ENCODE measurements at regions not wholly inside any gene's neighbourhood (a gene's known extent, or its start where the extent isn't known, plus 50 kb on each side); places are given as distances from the start of the nearest gene placed in this dataset.

DNA sequence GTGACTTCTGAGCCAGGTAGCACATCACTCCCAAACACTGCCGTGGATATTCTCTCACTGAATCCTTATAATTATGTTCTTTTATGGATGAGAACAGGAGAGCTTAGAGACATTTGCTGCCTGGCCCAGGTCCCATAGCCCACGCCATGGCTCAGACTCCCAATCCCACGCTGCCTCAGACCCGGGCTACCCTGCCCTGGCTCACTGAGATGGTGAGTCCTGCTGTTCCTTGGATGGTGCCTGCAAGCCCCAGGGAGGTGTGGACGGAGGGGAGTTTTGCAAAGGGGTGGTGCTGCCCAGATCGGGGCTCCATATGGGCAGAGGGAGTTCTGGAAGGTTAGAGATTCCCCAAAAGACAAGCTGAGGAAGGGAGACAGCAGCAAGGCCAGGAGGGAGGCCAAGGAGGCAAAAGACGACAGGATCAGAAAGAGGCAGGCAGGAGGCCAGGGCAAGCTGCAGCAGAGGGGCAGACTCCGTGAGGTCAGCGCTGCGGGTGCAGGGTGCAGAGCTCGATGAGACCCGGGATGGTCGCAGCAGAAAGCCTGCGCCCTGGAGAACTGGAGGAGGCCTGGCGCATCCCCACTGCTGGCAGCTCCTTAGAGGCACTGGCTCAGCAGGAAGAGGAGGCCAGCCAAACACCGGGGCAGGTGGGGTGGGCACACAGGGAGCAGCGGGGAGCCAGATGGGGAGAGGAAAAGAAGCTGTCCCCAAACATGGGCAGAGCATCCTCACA is 95.7 kb upstream of the ALDH1A3 start:
- no peak for DNase-seq (ENCODE audit: low read depth)

DNA sequence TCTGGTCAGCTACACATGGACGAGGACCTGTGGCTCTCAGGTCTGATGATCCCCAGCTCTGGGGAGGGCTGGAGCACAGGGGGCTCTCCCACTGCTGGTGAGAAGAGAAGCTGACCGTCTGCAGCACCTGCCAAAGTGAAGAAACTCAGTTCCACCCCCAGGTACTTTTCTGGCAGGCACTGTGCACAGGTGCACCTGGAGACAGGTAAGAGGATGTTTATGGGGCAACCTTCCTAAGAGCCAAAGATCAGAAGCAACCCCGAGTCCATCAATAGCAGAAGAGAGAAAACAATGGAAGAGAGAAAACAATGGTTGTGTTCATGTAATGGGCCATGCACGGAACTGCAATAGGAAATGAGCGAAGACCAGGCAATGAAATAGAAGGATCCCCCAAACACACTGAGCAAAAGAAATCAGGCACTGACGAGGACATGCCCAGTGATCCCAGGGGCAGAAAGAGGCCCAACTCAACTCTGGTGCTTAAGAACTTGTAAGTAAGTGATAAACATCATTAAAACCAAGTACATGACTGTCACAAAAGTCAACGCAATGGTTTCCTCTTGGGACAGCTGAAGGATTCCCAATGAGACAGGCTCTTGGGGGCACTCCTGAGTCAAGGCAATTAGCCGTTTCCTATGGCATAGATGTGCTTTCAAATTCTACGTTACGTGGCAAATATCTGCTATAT is 95.0 kb upstream of the ALDH1A3 start:
- DNase-seq (ENCODE audit: low read depth), result no peak

DNA sequence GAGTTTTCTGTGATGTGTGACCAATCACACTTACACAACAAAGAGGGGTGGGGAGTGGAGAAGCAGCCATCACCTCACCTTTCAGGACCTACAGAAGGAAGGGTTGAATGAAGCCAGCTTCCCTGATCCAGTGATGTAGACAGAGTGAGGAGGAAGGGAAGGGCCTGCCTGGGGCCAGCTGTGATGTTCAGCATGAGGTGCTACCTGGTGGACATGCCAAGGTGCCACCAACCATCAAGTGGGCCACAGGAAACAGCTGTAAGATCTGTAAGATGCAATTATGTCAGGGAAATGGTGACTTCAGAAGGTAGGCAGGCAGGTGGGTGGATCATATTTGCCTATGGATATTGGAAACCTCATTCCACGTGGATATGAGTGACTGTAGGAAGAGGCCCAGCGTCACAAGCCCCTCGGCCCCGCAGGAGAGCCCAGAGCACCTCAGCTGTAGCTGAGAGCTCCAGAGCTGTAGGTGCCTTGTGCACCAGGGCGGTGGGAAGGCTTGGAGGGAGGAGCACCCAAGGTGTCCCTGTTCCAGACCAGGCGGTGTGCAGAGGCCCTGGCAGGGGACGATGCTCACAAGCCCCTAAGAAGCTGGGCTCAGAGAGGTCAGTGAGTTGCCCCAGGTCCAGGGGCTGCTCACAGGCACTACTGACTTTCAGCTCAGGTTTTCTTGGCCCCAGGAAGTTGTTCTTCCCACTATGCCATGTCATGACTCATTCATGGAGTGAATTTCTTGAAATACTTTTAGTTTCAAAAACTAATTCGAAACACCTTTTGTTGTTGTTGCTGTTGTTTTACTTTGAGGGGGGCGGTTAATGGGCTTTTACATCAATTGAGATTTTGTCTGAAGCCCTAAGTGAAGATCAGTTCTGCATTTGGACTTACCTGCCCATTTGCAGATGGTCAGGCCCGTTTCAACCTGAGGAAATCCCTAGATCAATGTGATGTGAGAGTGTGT is 94.2 kb upstream of the ALDH1A3 start:
- no peak for DNase-seq (ENCODE audit: low read depth)

DNA sequence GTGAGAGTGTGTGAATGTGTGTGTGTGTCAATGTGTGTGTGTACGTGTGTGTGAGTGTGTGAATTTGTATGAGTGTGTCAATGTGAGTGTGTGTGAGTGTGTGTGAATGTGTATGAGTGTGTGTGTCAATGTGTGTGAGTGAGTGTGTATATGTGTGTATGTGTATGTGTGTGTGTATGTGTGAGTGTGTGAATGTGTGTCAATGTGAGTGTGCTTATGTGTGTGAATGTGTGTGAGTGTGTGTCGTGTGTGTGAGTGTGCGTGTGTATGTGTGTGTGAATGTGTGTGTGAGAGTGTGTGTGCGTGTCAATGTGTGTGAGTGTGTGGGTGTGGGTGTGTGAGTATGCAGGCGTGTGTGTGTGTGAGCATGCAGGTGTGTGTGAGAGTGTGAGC is 93.5 kb upstream of the ALDH1A3 start:
- DNase-seq (ENCODE audit: low read depth), result no peak

DNA sequence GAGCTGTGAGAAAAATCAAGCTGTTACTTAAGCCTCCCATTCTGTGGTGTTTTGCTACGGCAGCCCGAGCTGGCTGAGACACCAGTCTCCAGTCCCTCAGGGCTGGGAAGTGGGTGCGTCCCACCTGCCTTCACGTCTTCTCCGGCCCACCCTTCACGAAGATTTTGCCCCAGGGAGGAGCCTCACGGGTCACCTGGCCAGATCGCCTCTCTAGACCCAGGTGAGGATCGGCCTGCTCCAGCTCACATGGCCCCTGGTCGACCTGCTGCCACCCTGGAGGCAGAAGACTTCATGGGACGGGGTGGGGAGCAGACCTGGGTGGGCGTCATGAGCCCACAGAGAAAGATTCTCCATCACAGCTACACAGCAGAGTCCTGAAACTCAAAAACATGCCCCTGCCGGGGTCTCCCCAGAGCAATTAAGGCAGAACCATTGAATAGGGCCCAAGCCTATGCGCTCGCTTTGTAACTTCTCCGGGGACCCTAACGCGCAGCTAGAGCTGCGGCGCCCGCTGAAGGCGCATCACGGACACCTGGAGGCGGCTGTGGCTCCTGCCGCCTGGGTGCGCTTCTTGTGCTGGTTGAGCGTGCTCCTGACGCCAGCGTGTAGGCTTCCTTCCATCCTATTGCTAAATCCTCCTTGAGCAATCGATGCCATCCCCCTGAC is 92.6 kb upstream of the ALDH1A3 start:
- DNase-seq (ENCODE audit: low read depth), result no peak

DNA sequence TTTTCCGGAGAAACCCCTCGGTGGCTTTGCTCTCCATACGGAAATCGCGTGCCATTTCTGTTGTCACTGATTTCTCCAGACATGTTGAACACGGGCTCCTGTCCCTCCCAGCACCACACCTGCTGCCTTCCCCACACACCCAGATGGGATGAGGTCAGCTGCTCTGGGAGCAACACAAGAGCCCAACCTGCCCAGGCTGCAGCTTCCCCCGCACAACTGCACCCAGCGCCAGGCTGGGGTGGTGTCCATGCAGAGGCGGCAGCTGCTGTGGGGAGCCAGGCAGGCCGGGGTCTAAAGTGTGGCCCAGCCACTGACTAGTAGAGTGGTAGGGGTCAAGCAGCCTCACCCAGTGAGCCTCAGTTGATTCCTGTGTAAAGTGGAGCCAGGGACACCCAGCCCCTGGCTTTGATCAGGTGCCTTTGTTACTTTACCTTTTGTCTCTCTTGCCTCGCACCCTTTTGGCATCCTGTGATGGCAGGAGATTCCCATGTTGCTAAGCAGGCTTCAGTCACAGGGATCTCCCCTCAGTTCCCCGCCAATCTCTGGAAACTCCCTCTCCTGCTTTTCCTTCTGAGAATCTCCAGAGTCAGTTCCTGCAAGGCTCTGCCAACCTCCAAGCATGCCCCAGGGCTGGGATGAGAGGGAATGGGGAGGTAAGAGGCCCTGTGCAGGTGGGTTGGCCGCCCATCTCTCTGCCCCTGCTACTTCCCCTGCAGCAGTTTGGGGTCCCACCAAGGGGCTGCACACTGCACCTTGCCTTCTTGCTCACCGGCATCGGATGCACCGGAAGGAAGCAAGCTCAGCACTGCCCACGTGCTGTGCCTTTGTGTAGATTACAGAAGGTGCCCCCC is 91.8 kb upstream of the ALDH1A3 start:
- no peak for DNase-seq (ENCODE audit: low read depth)

DNA sequence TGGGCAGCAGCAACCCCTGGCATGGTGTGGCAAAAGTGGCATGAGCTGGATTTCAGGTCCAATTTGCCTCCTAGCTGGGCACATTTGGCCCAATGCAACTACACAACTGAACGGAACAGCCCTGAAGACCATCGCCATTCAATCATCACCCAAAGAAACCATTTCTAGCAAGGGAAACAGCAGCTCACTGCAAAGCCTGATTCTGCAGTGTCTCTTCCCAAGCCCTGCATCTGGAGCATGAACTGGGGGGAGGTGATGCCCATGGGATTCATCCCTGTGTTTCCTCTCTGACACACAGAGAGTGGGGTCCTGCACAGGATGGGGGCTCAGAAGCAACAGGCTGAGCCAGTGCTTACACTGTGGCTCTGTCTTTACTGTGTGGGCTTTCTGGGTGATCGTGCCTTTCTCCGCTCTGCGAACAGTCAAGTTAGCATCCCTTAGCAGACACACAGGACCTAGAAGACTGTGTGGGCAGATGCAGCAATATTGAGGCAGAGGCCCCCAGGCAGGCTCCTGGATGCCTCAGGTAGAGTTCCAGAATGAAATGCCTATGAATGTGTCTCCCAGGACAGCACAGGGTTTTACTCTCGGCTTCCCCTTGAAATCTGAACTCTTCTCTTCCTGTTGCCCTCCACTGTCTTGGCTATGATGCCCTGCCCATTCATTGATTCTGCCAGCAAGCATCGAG is 91.1 kb upstream of the ALDH1A3 start:
- no peak for DNase-seq (ENCODE audit: low read depth)

DNA sequence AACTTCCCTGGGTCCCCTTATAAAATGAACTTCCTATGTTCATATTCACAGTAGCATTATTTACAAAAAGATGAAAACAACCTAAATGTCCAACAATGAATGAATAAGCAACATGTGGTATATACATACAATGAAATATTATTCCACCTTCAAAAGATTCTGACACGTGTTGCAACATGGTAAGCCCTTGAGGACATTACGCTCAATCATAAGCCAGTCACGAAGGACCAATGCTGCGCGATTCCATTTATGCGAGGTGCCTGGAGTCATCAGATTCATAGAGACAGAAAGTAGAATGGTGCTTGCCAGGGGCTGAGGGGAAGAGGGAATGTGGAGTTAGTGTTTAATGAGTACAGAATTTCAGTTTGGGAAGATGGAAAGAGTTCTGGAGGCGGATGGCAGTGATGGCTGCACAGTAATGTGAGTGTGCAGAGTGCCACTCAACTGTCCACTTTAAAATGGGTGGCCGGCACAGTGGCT is 88.8 kb upstream of the ALDH1A3 start:
- no peak for DNase-seq (ENCODE audit: low read depth)

DNA sequence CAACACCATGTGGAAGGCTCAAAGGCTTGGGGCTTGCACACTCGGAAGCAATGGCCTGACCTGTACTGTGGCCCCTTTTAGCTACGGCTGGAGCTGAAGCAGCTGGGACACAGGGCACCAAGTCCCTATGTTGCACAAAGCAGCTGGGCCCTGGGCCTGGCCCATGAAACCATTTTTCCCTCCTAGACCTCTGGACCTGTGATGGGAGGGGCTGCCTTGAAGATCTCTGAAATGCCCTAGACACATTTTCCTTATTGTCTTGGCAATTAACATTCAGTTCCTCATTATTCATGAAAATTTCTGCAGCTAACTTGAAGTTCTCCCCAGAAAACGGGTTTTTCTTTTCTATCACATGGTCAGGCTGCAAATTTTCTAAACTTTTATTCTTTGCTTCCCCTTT is 85.6 kb upstream of the ALDH1A3 start:
- DNase-seq (ENCODE audit: low read depth), result no peak

DNA sequence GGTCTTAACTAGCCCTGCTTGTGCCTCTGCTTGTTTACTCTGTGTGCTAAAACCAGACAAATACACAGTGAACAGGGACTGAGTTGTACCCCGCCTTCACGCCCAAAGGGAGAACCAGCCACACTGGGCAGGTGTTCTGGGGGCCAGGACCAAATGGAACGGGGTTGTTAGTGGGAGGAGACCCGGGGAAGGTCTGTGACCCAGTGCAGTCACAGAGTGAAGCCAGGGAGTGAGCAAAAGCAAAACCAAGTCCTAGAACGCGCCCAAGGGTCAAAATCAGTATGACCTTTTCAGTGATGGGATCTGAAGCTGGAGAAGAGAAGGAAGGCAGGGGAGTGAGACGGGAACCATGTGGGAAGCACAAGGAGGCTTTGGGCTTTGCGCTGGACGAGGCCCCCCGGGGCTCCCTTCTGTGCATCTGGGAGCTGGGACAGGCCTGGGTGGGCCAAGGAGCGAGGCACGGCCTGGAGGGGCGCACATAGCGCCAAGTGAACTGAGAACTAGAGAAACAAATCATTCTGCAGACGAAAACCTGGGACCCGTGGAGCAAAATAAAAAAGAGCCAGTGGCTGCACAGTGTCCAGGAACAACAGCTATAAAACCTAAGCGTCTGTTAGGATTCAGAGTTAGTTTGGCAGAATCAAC is 78.3 kb upstream of the ALDH1A3 start:
- no peak for DNase-seq (ENCODE audit: low read depth)

DNA sequence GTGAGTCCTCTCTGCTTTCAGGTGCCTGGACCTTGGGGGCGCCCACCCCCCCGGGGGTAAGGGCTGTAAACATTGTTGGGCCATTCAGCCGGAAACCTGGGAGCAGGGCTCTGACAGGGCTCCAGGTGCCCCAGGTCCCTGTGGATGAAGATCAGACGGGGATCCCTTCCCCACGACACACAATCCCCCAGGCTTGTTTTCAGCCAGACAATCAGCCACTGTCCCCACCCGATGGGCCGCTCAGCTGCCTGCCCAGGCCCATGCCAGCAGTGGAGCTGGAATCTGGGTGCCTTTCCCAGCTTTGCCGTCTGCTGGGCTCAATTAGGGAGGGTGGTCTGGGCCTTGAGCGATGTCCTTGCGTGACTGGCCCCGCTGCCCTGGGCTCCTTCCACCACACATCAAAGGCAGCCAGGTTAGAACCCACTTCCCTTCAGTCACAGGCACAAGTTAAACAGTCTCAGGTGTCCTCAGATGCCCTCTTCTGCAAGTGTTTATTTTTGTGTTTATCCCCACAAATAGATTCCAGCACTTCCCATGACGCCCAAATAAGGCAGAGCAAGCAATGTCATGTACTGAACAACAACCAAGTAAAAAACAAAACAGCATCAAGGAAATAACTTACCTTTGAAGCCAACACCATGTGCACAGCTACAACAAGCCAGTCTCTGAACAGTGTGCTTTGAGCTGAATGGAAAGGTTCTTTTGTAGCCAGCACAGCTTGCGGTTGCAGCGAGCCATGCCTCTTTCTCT is 77.0 kb upstream of the ALDH1A3 start:
- DNase-seq (ENCODE audit: low read depth), result no peak

DNA sequence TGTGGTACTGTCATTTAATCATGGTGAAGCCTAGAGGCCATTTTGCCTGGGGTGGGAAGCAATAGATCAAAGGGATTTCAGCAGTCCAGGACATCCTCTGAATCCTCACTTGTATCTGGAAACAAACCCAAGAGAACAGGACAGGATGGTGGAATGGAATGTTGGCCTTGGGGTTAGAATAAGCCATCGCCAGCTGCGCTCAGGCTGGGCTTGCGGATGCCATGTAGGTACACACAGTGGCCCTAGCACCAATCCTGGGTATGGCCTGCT is 76.5 kb upstream of the ALDH1A3 start:
- no peak for DNase-seq (ENCODE audit: low read depth)

DNA sequence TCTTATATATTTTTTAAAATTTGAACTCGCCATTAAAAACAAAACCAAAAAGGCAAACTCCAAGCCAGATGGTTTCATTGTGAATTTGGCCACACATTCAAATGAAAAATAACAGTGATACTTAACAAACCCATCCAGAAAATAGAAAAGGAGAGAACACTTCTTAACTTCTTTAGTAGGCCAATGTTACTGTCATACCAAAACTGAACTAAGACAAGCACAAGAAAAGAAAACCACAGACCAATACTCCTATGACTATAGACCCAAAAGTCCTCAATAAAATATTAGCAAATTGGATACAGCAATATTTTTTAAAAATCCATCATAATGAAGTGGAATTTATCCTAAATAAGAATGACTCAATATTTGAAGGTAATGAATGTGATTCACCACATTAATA is 73.5 kb upstream of the ALDH1A3 start:
- DNase-seq (ENCODE audit: low read depth), result no peak

DNA sequence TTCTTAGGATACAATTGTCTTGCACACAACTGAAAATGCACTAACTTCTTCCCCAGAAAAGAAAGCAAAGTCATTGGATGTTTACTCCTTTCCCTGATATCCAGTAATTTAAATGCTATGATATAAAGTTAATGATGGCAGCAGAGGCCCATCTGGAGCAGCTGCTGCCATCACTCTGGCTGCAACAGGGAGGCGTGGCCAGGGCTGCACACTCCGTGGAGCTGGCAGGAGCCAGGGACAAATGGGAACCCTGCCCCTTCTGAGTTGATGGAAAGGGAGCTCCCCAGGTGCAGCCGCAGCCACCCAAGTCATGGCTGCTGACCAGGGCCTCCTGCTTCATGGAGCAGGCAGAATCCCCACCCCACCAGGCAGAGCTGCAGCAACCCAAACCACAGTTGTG is 72.6 kb upstream of the ALDH1A3 start:
- DNase-seq (ENCODE audit: low read depth), result no peak

DNA sequence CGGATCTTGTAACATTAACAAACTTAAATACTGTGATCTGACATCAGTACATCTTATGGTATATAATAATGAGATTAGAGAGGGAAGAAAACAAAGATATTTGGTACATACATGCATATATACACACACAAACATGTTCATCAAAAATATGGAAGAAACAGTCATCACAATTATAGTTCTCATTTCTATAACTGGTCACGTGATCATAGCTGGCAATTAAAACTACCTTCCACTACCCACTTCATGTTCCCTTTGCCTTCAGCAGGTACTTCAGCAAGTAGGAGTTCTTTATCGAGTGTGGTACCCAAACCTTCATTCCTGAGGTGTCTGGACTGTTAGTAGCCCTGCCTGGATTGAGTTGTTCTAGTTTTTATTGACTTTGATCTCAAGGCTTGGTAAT is 70.9 kb upstream of the ALDH1A3 start:
- DNase-seq (ENCODE audit: low read depth), result no peak

DNA sequence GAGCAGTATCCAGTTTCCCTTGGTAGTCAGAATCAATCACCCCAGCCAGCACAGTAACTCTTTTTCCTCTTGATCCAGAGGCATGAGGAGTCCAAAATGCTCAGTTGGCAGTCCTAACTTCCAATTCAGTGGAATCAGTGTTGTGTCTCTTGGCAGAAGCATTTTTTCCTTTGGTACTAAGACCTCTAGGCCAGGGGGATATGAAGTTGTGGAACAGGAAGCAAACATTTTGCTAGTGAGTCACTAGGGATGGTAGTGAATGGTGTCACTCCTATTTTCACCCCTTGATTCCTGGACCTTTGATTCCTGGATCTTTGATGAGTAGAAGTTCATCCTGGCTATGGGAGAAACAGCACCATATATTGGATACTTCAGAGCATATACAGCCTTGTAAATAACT is 70.5 kb upstream of the ALDH1A3 start:
- no peak for DNase-seq (ENCODE audit: low read depth)

DNA sequence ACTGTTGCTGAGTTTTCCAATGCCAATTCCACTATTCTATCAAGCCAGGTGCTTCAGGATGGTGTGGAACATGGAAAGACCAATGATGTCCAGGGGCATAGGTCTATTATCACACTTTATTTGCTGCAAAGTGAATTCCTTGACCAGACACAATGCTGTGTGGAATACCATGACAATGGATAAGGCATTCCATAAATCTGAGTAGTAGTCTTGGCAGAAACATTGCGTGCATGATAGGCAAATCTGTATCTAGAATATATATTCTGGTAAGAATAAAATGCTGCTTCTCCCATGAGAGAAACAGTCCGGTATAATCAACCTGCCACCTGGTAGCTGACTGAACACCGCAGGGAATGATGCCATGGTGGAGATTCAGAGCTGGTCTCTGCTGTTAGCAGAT is 70.0 kb upstream of the ALDH1A3 start:
- DNase-seq (ENCODE audit: low read depth), result no peak

DNA sequence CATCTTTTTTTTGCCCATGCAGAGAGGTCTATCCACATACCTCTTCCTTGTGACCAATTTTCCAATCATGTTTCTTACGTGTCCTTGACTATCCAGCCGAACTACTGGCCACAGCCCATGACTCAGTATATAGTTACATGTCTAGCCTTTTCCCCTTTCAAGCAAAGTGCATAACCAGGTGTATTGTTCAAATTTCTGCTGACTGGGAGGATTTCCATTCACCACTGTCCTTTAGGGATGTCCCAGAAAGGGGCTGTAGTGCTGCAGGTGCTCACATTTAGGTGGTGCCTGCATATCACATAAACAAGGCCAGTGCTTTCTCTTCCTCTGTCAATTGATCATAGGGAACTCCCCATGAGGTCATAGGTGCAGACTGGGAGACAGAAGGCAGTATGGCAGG is 69.4 kb upstream of the ALDH1A3 start:
- no peak for DNase-seq (ENCODE audit: low read depth)

DNA sequence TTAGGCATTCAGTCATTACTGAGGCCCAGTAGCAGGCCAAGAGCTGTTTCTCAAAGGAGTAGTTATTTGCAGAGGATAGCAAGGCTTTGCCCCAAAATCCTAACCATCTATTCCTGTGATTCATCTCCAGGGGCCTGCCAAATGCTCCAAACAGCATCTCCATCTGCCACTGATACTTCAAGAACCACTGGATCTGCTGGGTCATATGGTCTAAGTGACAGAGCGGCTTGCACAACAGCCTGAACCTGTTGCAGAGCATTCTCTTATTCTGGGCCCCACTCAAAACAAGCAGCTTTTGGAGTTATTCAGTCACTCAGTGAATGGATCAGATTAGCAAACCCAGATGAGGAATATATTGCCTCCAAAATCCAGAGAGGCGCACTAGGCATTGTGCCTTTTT is 68.8 kb upstream of the ALDH1A3 start:
- no peak for DNase-seq (ENCODE audit: low read depth)

DNA sequence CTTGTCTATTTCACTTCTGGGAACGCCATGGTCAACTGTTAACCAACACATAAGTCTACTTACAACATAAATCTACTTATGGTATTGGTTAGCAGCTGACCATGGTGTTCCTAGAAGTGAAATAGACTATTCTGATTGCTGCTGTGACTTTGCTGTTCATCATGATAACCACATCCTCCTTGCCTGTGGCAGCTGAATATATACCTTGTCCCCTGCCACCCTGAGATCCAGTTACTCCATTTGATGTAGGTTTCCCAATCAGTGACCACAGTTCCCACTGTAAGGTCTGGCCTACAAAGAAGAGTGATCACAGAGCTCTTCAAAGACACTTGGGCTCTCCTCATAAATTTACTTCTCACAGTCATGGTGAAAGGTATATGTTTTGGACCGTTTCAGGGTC is 66.8 kb upstream of the ALDH1A3 start:
- DNase-seq (ENCODE audit: low read depth), result no peak
